HG03095 (cell line): ENCODE measurements at regions not wholly inside any gene's neighbourhood (a gene's known extent, or its start where the extent isn't known, plus 50 kb on each side); places are given as distances from the start of the nearest gene placed in this dataset.

Experiments
- ATAC-seq: cut with Tn5 transposase; IDR thresholded peaks from one replicate; pipeline ENCODE4 v1.9.1; 2021; ENCODE audit warnings: moderate library complexity; ENCODE audit not compliant: unreplicated experiment

- no peak for ATAC-seq
Measured at GRCh38 chr2:81942136-81942680, 1637.7 kb upstream of the LRRTM1 start.

GRCh38 chr2:81940266-81940955, 1635.9 kb upstream of the LRRTM1 start:
- no peak for ATAC-seq

GRCh38 chr2:81937944-81938343, 1633.4 kb upstream of the LRRTM1 start:
- ATAC-seq = no peak

GRCh38 chr2:81903534-81903933, 1599.0 kb upstream of the LRRTM1 start:
- no peak for ATAC-seq

- ATAC-seq = no peak
Measured at GRCh38 chr2:81901017-81901416, 1596.5 kb upstream of the LRRTM1 start.

GRCh38 chr2:81895620-81896250, 1591.2 kb upstream of the LRRTM1 start:
- no peak for ATAC-seq

- ATAC-seq = no peak
Measured at GRCh38 chr2:81894451-81894990, 1590.0 kb upstream of the LRRTM1 start.

- no peak for ATAC-seq
Measured at GRCh38 chr2:81876624-81877023, 1572.1 kb upstream of the LRRTM1 start.

GRCh38 chr2:81872006-81872405, 1567.5 kb upstream of the LRRTM1 start:
- no peak for ATAC-seq

GRCh38 chr2:81870119-81870518, 1565.6 kb upstream of the LRRTM1 start:
- no peak for ATAC-seq

GRCh38 chr2:81858998-81859397, 1554.4 kb upstream of the LRRTM1 start:
- no peak for ATAC-seq

GRCh38 chr2:81853341-81853740, 1548.8 kb upstream of the LRRTM1 start:
- no peak for ATAC-seq

- no peak for ATAC-seq
Measured at GRCh38 chr2:81852651-81853050, 1548.1 kb upstream of the LRRTM1 start.

- no peak for ATAC-seq
Measured at GRCh38 chr2:81839780-81840179, 1535.2 kb upstream of the LRRTM1 start.

GRCh38 chr2:81835321-81836000, 1530.9 kb upstream of the LRRTM1 start:
- no peak for ATAC-seq

GRCh38 chr2:81786811-81787210, 1482.3 kb upstream of the LRRTM1 start:
- no peak for ATAC-seq

GRCh38 chr2:81767187-81767912, 1462.8 kb upstream of the LRRTM1 start:
- no peak for ATAC-seq

- no peak for ATAC-seq
Measured at GRCh38 chr2:81747481-81748070, 1443.0 kb upstream of the LRRTM1 start.

- no peak for ATAC-seq
Measured at GRCh38 chr2:81739966-81740365, 1435.4 kb upstream of the LRRTM1 start.

GRCh38 chr2:81734981-81735380, 1430.4 kb upstream of the LRRTM1 start:
- ATAC-seq = no peak

GRCh38 chr2:81714817-81715216, 1410.3 kb upstream of the LRRTM1 start:
- ATAC-seq = no peak
